Loucy (cell line): ENCODE measurements at regions not wholly inside any gene's neighbourhood (a gene's known extent, or its start where the extent isn't known, plus 50 kb on each side); places are given as distances from the start of the nearest gene placed in this dataset.

Source experiments
- H2AFZ ChIP-seq: fragments of 200-600 bp; sonication (generic); 2 replicates; pipeline ENCODE4 v1.6.0; 2016; ENCODE audit warnings: antibody characterized with exemption, mild to moderate bottlenecking, low read length, moderate library complexity
- H3F3A ChIP-seq: fragments of 200-600 bp; 2 replicates; pipeline ENCODE4 v1.6.0; 2016; ENCODE audit warnings: antibody characterized with exemption, low read depth, mild to moderate bottlenecking
- H3K27me3 ChIP-seq: fragments of 200-600 bp; sonication (generic); 2 replicates; pipeline ENCODE4 v1.6.1; 2014; ENCODE audit warnings: low read length, mild to moderate bottlenecking; ENCODE audit not compliant: insufficient read depth, poor library complexity, severe bottlenecking
- H3K36me3 ChIP-seq: fragments of 200-600 bp; sonication (generic); 2 replicates; pipeline ENCODE4 v1.6.1; 2016; ENCODE audit warnings: low read length; ENCODE audit not compliant: insufficient read depth
- H3K4me1 ChIP-seq: fragments of 200-600 bp; sonication (generic); 2 replicates; pipeline ENCODE4 v1.5.1; 2014; ENCODE audit warnings: low read length, mild to moderate bottlenecking; ENCODE audit not compliant: insufficient read depth, poor library complexity, severe bottlenecking
- H3K4me2 ChIP-seq: fragments of 200-600 bp; sonication (generic); 2 replicates; pipeline ENCODE4 v1.6.0; 2014; ENCODE audit warnings: antibody characterized with exemption, low read length, low read depth, mild to moderate bottlenecking; ENCODE audit not compliant: poor library complexity, severe bottlenecking
- H3K4me3 ChIP-seq: fragments of 200-600 bp; sonication (generic); 2 replicates; pipeline ENCODE4 v1.5.1; 2014; ENCODE audit warnings: low read length, mild to moderate bottlenecking, mixed read lengths; ENCODE audit not compliant: poor library complexity, severe bottlenecking
- H3K79me2 ChIP-seq: fragments of 200-600 bp; sonication (generic); 2 replicates; pipeline ENCODE4 v1.6.1; 2014; ENCODE audit warnings: low read length; ENCODE audit not compliant: insufficient read depth
- H3K9ac ChIP-seq: fragments of 200-600 bp; sonication (generic); 2 replicates; pipeline ENCODE4 v1.6.0; 2014; ENCODE audit warnings: mild to moderate bottlenecking, low read depth, low read length, moderate library complexity; ENCODE audit not compliant: poor library complexity, severe bottlenecking
- H3K9me2 ChIP-seq: fragments of 200-600 bp; sonication (generic); replicated peaks from 2 replicates; pipeline ENCODE4 v1.6.1; 2016; ENCODE audit warnings: low read depth, low read length, mixed read lengths
- H3K9me3 ChIP-seq: fragments of 200-600 bp; sonication (generic); 2 replicates; pipeline ENCODE4 v1.6.1; 2014; ENCODE audit warnings: mild to moderate bottlenecking, antibody characterized with exemption, low read length, low read depth; ENCODE audit not compliant: insufficient read depth
- H4K20me1 ChIP-seq: fragments of 200-600 bp; sonication (generic); 2 replicates; pipeline ENCODE4 v1.6.0; 2014; ENCODE audit warnings: antibody characterized with exemption, low read length, mild to moderate bottlenecking; ENCODE audit not compliant: insufficient read depth, poor library complexity, severe bottlenecking
- EZH2phosphoT487 ChIP-seq: fragments of 200-600 bp; IDR thresholded peaks from 2 replicates; pipeline ENCODE4 v1.6.1; 2018; ENCODE audit warnings: antibody characterized with exemption, mild to moderate bottlenecking, moderate library complexity, borderline replicate concordance
- TF ChIP-seq, protein P1 (sequence below): fragments of 200-600 bp; sonication (generic); conservative IDR thresholded peaks from 2 replicates; pipeline ENCODE4 v1.5.1; 2014; ENCODE audit warnings: mild to moderate bottlenecking, antibody characterized with exemption, low read length

DNA sequence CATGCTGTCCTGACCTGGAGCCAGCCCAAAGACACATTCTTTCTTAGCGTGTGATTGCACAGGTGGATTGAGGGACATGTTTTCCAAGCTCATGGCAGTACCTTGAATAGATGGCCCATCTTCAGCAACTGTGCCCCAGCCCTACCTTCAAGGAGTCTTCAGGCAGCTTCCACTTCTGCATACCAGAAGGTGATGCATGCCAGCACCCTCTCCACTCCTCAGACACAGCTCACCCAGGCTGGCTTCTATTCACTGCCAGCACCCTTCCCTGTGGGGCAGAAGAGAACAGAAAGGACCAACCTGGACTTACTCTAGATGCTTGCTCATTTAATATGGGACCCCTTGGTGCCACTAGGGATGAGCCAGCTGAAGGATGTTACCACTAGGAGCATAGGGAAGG is 466.4 kb upstream of the ISX start:
- no peaks in the 10 kb centered on the region for H3F3A ChIP-seq
- H3K4me1 ChIP-seq = no peaks in the 10 kb centered on the region
- no peaks in the 10 kb centered on the region; the same call in 1 of the 2 replicates for H3K9me3 ChIP-seq
- no peak overlapping the region for H3K4me2 ChIP-seq
- no peaks in the 10 kb centered on the region for H4K20me1 ChIP-seq
- no peak overlapping the region for H3K4me3 ChIP-seq
- TF ChIP-seq EZH2phosphoT487 = no peak
- TF ChIP-seq, protein P1, sequence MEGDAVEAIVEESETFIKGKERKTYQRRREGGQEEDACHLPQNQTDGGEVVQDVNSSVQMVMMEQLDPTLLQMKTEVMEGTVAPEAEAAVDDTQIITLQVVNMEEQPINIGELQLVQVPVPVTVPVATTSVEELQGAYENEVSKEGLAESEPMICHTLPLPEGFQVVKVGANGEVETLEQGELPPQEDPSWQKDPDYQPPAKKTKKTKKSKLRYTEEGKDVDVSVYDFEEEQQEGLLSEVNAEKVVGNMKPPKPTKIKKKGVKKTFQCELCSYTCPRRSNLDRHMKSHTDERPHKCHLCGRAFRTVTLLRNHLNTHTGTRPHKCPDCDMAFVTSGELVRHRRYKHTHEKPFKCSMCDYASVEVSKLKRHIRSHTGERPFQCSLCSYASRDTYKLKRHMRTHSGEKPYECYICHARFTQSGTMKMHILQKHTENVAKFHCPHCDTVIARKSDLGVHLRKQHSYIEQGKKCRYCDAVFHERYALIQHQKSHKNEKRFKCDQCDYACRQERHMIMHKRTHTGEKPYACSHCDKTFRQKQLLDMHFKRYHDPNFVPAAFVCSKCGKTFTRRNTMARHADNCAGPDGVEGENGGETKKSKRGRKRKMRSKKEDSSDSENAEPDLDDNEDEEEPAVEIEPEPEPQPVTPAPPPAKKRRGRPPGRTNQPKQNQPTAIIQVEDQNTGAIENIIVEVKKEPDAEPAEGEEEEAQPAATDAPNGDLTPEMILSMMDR = no peak
- H3K9ac ChIP-seq = no peak overlapping the region
- no peaks in the 10 kb centered on the region for H3K9me2 ChIP-seq
- no peaks in the 10 kb centered on the region for H3K36me3 ChIP-seq
- no peaks in the 10 kb centered on the region for H3K27me3 ChIP-seq
- no peaks in the 10 kb centered on the region for H3K79me2 ChIP-seq
- no peak overlapping the region for H2AFZ ChIP-seq

DNA sequence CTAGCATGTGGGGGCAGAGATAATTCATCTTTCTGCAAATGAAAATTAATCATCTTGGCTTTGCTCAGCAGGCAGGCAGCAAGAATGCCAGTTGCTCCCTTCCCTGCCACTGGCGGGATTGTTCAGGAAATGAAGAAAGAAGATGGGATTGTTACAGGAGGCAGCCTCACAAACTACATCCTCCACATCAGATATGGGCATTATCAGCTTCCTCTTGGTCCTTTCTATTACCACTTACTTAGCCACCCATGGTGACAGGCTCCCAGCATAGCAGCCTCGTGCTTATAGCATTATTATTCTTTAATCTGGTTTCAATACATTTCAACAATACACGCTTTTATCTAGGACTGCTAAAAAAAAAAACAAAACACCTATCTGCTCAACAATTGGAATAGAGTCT is 461.6 kb upstream of the ISX start:
- Histone ChIP-seq H3K4me3 (no peak overlapping the region), H3K79me2 (no peaks in the 10 kb centered on the region), H4K20me1 (no peaks in the 10 kb centered on the region), H3K9me3 (0 out of 2 replicates have a peak, but pooled peaks cover 3% of the 10 kb centered on the region), H3K9ac (no peak overlapping the region), H3F3A (no peaks in the 10 kb centered on the region), H3K9me2 (no peaks in the 10 kb centered on the region), H2AFZ (no peak overlapping the region), H3K4me1 (no peaks in the 10 kb centered on the region), H3K27me3 (no peaks in the 10 kb centered on the region), H3K4me2 (no peak overlapping the region), H3K36me3 (no peaks in the 10 kb centered on the region)
- TF ChIP-seq EZH2phosphoT487 = no peak
- TF ChIP-seq, protein P1 = no peak

DNA sequence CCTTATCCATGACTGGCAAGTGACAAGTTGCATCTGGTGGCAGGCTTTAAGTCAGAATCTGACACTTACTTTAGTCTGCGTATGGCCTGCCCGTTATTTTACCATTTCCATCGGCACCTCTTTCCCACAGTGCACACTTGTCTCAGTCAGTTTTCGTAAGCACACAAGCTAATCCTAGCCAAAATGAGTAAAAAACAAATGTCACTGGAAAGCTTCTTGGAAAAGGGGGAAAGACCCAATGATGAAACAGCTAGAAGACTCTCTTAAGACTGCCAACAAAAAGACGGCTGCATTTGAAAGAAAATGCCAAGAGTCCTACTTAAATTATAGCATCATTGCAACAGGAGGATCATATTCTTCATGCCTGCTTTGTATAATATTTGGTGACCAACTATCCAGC is 457.9 kb upstream of the ISX start:
- Histone ChIP-seq H4K20me1 (no peaks in the 10 kb centered on the region), H3K27me3 (no peaks in the 10 kb centered on the region), H3K9me2 (no peaks in the 10 kb centered on the region), H3K79me2 (no peaks in the 10 kb centered on the region), H3F3A (no peaks in the 10 kb centered on the region), H3K9ac (no peak overlapping the region), H2AFZ (no peak overlapping the region), H3K36me3 (no peaks in the 10 kb centered on the region), H3K9me3 (0 out of 2 replicates have a peak, but pooled peaks cover 3% of the 10 kb centered on the region), H3K4me1 (no peaks in the 10 kb centered on the region), H3K4me2 (no peak overlapping the region), H3K4me3 (no peak overlapping the region)
- no peak for TF ChIP-seq EZH2phosphoT487
- TF ChIP-seq, protein P1 = no peak
